Naive B cell (primary cell): ENCODE measurements at regions not wholly inside any gene's neighbourhood (a gene's known extent, or its start where the extent isn't known, plus 50 kb on each side); places are given as distances from the start of the nearest gene placed in this dataset.

Experiments
- ATAC-seq, 2 donors: fragments of 150-1000 bp; cut with Tn5 transposase; 2 replicates each; pipeline ENCODE4 v1.10.0; 2021; ENCODE audit warnings: low read depth in 2 of 2, mild to moderate bottlenecking in 2 of 2, moderate library complexity in 2 of 2
- DNase-seq: peaks from one replicate; pipeline ENCODE4 v3.0.0; 2022
- H3K27ac Mint-ChIP-seq, 6 donors: one replicate each; pipeline ENCODE4 v1.8.0; 2020 to 2022; ENCODE audit warnings: mild to moderate bottlenecking in 6 of 6, mixed read lengths in 6 of 6, moderate library complexity in 5 of 6, inconsistent platforms in 2 of 6
- H3K27me3 Mint-ChIP-seq, 3 donors: one replicate each; pipeline ENCODE4 v1.8.0; 2021 to 2022; ENCODE audit warnings: mixed read lengths in 3 of 3, mild to moderate bottlenecking in 1 of 3
- H3K36me3 Mint-ChIP-seq, 2 donors: one replicate each; pipeline ENCODE4 v1.8.0; 2020 to 2022; ENCODE audit warnings: mixed read lengths in 2 of 2, inconsistent platforms in 1 of 2, mild to moderate bottlenecking in 1 of 2
- H3K4me1 Mint-ChIP-seq, 3 donors: one replicate each; pipeline ENCODE4 v1.8.0; 2020 to 2022; ENCODE audit warnings: mixed read lengths in 3 of 3, inconsistent platforms in 1 of 3, mild to moderate bottlenecking in 1 of 3, moderate library complexity in 1 of 3
- H3K4me3 Mint-ChIP-seq, 8 donors: one replicate each; pipeline ENCODE4 v1.8.0; 2020 to 2022; ENCODE audit warnings: mild to moderate bottlenecking in 8 of 8, mixed read lengths in 8 of 8, moderate library complexity in 8 of 8, inconsistent platforms in 2 of 8
- H3K9me3 Mint-ChIP-seq, 7 donors: one replicate each; pipeline ENCODE4 v1.8.0; 2020 to 2022; ENCODE audit warnings: mixed read lengths in 7 of 7, mild to moderate bottlenecking in 5 of 7, inconsistent platforms in 2 of 7, moderate library complexity in 1 of 7

DNA sequence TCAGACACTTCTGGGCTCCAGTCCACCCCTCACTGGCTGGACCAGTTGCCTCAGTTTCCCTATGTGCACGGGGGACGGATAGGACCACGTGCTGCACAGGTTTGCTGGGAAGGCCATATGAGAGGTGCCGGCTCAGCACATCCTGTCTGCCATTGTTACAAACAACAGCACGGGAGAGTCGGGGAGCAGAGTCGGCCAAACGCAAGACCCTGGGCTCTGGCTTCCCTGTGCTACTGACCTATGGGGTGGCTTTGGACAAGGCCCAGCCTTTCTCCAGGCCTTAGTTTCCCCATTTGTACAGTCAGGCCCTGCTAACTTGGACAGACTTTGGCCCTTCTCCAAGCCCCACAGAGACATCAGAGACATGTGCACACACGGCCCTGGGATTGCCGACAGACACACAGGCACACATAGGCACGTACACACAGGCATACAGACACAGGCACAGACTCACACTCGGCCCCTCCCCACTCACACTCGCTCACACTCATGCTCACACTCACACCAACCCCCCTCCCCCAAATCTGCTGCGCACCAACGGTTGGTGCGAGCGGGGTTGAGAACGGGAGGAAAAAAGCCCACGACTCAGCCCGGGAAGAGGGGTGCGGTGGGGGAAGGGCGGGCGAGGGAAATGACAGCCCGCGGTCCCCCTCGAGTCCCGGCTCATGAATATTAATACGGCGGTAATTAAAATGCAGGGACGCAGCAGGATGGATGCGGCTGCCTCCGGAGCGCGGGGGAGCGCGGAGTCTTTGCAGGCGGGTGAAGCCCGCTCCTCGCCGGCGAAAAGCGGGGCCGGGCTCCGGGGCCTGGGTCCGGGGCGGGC is 133.0 kb downstream of the C9orf50 start:
- ATAC-seq (peak; percentile 21 to 26), DNase-seq (no peak)
- peaks cover 10 to 41% (median 29%) of the 10 kb centered on the region in 3 donors for H3K27me3 Mint-ChIP-seq
- no peaks in the 10 kb centered on the region for H3K9me3 Mint-ChIP-seq
- H3K27ac Mint-ChIP-seq, result peak overlapping the region in 5 of 6 donors; percentile 44 to 91 (median 88)
- peaks cover 0 to 6% of the 10 kb centered on the region in 2 donors for H3K36me3 Mint-ChIP-seq
- H3K4me1 Mint-ChIP-seq, result peaks cover 23 to 33% (median 33%) of the 10 kb centered on the region in 3 donors
- H3K4me3 Mint-ChIP-seq, result peak overlapping the region; percentile 81 to 92 (median 90)

DNA sequence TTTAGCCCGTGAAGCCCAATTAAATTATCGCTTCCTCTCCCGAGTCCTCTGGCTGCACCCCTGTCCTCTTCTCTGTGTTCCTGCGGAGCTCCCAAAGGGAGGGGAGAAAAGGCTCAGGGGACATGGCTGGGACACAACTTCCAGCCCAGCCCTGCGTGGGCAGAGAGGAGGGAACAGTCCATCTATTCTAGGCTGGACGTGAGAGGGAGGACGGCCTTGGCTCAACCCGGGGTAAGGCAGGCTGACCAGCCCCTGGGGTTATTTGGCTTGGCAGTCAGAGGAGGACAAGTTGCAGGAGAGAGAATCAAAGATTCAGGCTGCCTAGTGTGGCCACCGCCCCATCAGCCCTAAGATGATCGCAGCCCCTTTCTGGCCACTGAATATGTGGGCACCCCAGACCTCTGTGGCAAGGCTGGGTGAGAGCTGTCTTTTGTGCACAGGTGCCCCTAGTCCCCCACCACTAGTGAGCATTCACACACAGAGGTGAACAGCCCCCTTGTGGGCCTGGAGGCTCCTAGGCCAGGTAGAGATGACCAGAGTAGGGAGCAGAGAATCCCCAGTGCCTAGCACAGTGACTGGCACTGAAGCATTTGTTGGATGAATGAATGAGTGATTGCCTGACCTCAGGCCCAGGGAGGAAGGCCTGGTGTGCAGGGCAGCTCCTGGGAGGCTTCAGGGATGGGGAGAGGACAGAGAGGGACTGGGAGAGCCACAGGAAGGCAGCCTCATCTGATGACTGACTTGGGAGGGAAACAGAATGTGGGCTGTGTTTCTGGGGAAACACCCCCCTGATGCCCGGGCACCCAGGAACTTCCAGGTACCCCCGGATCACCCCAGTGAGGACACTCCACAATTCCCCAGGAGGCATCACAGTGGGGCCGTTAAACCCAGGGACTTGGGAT is 133.9 kb downstream of the C9orf50 start:
- Mint-ChIP-seq H3K27me3 (peaks cover 10 to 36% (median 24%) of the 10 kb centered on the region in 3 donors), H3K4me1 (peaks cover 23 to 33% (median 33%) of the 10 kb centered on the region in 3 donors), H3K36me3 (peaks cover 0 to 6% of the 10 kb centered on the region in 2 donors), H3K9me3 (no peaks in the 10 kb centered on the region), H3K4me3 (peak overlapping the region; percentile 57 to 92 (median 82)), H3K27ac (peak overlapping the region in 5 of 6 donors; percentile 70 to 95 (median 88))
- ATAC-seq (no peak), DNase-seq (no peak)

DNA sequence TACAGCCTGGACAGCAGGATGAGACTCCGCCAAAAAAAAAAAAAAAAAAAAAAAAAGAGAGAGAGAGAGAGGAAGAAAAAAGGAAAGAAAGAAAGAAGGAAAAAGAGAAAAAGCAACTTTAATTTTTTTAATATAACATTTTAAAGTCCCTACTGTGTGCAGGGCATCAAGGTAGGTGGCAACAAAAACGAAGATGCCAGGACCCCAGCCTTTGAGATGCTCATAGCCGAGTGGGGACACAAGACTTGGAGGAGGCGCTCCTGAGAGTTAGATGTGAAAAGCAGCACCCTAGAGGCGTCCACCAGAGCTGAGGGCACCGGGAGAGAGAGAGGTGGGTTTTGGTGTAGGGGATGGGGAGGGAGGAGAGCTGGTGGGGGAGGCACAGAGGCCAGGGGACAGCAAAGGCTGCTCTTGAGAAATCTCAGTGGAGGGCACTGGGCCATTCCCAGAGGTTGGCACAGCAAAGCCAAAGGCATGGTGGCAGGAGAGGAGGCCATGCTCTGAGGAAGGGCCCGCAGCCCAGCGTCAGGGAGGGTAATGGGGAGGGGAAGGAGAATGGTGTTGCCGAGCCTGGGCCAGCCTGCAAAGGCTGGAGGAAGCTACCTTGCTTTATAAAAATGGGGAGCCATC is 135.6 kb downstream of the C9orf50 start:
- H3K27me3 Mint-ChIP-seq, result peaks cover 20 to 35% (median 27%) of the 10 kb centered on the region in 3 donors
- peaks cover 19 to 31% (median 28%) of the 10 kb centered on the region in 3 donors for H3K4me1 Mint-ChIP-seq
- no peak for DNase-seq
- peaks cover 0 to 6% of the 10 kb centered on the region in 2 donors for H3K36me3 Mint-ChIP-seq
- ATAC-seq, result no peak
- H3K27ac Mint-ChIP-seq, result peak overlapping the region in 4 of 6 donors; percentile 38 to 87 (median 53)
- peak overlapping the region in 2 of 8 donors; percentile 63 to 91 for H3K4me3 Mint-ChIP-seq
- no peaks in the 10 kb centered on the region for H3K9me3 Mint-ChIP-seq

DNA sequence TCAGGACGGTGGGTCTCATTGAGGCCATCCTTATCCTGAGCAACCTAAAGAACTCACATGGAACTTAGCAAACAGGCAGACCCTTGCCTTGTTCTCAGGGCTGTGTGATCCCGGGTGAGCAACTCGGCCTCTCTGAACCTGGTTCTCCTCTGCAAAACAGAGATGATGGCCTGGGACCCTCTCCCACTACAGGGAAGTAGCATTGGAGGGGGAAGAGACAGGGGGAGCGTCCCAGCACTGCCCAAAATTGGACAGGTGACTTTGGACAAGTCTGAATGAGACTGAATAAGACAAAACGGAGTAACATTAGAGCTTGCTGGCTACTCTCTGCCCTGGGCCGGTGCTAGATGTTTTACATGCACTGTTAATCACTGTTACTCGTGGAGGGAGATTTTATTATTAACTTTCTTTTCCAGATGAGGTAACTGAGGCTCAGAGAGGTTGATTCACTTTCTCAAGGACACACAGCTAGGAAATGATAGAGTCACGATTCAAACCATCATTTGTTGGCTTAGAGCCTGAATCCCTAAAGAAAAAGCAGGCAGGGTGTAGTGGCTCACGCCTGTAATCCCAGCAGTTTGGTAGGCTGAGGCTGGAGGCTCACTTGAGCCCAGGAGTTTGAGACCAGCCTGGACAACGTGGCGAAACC is 136.4 kb downstream of the C9orf50 start:
- no peaks in the 10 kb centered on the region for H3K9me3 Mint-ChIP-seq
- peaks cover 17 to 28% (median 26%) of the 10 kb centered on the region in 3 donors for H3K4me1 Mint-ChIP-seq
- peak overlapping the region in 5 of 6 donors; percentile 39 to 82 (median 64) for H3K27ac Mint-ChIP-seq
- H3K4me3 Mint-ChIP-seq, result peak overlapping the region in 5 of 8 donors; percentile 37 to 69 (median 51)
- ATAC-seq, result no peak
- H3K27me3 Mint-ChIP-seq, result peaks cover 26 to 33% (median 28%) of the 10 kb centered on the region in 3 donors
- DNase-seq, result no peak
- peaks cover 0 to 6% of the 10 kb centered on the region in 2 donors for H3K36me3 Mint-ChIP-seq

DNA sequence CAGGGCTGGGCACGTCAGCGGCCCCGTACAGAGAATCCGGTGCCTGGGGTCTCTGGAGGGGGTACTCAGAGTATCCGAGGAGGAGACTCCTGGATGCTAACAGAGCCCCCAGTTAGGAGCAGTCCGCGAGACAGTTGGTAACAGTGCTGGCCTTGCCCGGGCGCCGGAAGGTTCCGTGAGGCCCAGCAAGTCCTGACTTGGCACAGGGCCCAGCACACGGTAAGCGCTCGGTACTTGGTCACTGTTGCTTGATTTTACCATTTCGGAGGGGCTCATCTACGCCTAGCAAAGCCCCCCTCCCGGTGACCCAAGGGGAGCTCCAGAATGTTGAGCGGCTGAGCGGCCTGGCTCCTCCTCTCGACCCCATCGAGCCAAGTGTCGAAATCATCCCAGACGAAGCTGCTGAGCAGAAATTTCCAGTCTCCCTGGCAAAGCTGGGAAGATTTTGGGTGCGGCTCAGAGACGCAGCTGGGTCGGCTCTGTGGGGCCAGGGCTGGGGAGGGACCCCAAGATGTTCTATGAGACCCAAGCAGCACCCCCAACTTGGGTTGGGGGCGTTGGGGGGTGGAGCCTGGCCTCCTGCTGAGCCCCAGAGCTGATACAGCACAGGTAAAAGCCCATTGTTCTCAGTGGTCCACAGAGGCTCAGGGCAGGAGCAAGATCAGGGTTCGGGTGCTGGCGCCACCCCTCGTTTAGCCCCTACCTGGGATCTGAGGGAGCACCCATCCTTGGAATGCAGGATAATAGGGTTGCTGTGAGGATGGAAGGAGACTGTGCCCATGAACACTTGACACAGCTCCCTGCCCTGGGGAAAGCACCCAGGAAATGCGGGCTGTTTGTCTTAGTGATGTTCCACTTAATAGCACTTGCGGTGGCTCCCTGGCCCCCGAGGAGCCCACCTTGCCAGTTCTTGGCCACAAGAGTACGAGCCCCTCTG is 137.2 kb downstream of the C9orf50 start:
- ATAC-seq, result peak; percentile 16 to 17
- Mint-ChIP-seq H3K36me3 (peaks cover 0 to 6% of the 10 kb centered on the region in 2 donors), H3K4me1 (peaks cover 13 to 24% (median 22%) of the 10 kb centered on the region in 3 donors), H3K27me3 (peaks cover 30 to 40% (median 34%) of the 10 kb centered on the region in 3 donors), H3K4me3 (peak overlapping the region in 7 of 8 donors; percentile 51 to 73 (median 69)), H3K27ac (peak overlapping the region in 5 of 6 donors; percentile 24 to 79 (median 64)), H3K9me3 (no peaks in the 10 kb centered on the region)
- peak; percentile 32 for DNase-seq

DNA sequence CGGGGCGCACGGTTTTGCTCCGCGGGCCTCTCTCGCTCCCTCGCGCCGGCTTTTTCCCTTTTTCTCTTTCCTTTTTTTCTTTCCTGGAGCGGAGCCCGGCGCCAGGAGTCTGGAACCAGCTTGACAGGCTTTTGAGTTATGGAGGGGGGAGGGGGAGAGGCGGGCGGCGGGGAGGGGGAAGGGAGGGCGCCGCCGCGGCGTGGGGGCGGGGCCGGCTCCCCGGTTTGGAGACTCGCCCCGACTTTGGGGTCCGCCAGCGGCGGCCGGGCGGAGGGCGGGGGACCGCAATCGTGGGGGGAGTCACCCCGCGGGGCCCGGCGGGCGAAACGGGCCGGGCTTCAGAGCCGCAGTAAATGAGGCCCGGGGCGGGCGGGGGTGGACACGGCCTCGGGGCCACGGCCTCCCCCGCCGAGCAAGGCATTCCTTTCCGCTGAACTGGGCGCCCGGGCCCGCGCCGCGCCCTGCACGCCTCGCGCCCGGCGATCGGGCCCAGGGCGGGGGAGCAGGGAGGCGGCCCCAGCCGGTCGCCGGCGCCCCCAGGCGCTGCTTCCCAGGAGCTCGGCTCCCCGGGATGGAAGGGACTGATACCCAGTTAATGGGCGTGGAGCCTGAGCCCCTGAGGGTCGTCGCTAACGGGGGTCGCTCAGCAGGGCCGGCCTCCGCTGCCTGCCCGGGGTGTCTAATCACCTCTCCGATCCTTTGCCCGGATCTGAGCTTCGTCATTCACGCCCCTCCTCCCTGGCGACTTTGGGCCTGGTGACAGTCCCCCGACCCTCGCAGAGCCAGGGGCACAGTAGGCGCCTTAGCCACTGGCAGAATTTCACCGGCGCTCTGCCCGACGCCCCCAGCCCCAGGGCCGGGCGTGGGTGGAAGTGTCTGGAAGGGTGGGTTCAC is 138.1 kb downstream of the C9orf50 start:
- H3K4me1 Mint-ChIP-seq, result peaks cover 9 to 18% (median 18%) of the 10 kb centered on the region in 3 donors
- DNase-seq, result peak; percentile 19
- H3K27ac Mint-ChIP-seq, result peak overlapping the region in 2 of 6 donors; percentile 24 to 47
- H3K4me3 Mint-ChIP-seq, result peak overlapping the region; percentile 51 to 71 (median 68)
- H3K27me3 Mint-ChIP-seq, result peaks cover 37 to 46% (median 41%) of the 10 kb centered on the region in 3 donors
- peaks cover 0 to 6% of the 10 kb centered on the region in 2 donors for H3K36me3 Mint-ChIP-seq
- H3K9me3 Mint-ChIP-seq, result no peaks in the 10 kb centered on the region
- ATAC-seq, result peak; percentile 31 to 42

DNA sequence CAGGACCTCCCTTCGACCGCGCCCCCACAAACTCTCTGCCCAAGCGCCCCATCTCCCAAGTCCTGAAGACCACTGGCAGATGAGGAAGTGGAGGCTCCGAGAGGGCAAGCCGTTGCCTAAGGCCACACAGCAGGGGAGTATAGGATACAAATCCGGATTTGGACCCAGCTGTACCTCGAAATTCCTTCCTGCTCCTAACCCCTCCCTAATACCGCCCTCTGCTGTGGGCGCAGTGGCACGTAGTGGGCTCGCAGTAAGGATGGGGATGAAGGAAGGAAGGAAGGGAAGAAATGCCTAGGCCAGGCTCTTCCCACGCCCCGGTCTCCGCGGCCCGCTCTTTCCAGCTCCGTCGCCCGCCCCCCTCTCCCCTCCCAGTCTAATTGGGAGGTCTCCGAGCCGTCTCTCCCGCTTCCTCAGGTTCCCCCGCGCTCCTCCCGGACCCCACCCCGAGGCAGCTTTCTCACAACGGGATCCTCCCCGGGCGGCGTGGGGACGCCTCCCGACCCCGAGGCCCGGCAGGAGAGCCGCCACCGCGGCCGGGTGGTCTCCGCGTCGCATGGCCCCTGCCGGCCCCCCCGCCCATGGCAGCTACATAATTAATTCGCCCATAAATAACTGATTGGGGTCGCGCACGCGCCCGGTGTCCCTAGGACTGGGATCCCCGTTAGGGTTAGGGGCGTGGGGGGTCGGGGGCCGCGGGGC is 138.9 kb downstream of the C9orf50 start:
- Mint-ChIP-seq H3K36me3 (peaks cover 0 to 6% of the 10 kb centered on the region in 2 donors), H3K9me3 (no peaks in the 10 kb centered on the region), H3K4me1 (peaks cover 4 to 16% (median 13%) of the 10 kb centered on the region in 3 donors), H3K27me3 (peaks cover 40 to 48% (median 44%) of the 10 kb centered on the region in 3 donors), H3K4me3 (peak overlapping the region; percentile 9 to 89 (median 64)), H3K27ac (peak overlapping the region in 1 of 6 donors; percentile 45)
- no peak for ATAC-seq
- DNase-seq, result no peak

DNA sequence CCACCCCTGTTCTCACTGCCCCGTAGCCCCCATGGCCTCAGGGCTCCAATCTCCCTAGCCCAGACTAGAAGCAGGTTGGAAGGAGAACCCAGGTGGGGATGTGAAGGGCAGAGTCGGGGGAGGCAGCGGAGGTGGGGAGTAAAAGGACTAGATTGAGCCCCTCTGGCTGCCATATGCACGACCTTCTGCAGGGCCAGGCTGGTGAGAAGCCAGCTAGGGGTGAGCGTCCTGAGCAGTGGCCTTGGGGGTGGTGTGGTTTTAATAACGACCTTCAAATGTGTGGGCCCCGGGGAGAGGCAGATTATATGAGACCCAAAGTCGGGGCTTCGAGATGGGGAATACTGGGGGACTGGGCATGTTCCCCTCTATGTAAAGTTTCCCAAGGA is 139.5 kb downstream of the C9orf50 start:
- ATAC-seq (no peak), DNase-seq (no peak)
- H3K27me3 Mint-ChIP-seq, result peaks cover 40 to 48% (median 40%) of the 10 kb centered on the region in 3 donors
- H3K9me3 Mint-ChIP-seq, result no peaks in the 10 kb centered on the region
- H3K27ac Mint-ChIP-seq, result peak overlapping the region in 2 of 6 donors; percentile 45 to 69
- H3K36me3 Mint-ChIP-seq, result peaks cover 0 to 6% of the 10 kb centered on the region in 2 donors
- peaks cover 4 to 16% (median 13%) of the 10 kb centered on the region in 3 donors for H3K4me1 Mint-ChIP-seq
- peak overlapping the region; percentile 17 to 89 (median 69) for H3K4me3 Mint-ChIP-seq

DNA sequence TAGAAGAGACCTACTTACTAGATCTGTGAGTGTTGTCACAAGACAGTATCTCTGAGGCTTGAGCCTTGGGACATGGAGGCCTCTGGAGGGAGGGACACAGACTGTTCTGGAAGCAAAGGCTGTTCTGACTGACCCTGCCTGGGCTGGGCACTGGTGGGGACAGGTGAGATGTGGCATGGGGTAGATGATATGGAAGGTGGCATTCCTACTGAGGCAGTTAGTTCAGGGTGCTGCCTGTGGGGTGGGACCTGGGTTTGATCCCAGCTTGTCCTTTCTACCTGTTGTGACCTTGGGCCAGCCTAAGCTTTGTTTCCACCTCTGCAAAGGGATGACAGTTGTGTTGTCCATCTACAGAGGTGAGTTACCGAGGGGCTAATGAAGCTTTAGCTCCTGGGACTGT is 140.2 kb downstream of the C9orf50 start:
- DNase-seq, result no peak

DNA sequence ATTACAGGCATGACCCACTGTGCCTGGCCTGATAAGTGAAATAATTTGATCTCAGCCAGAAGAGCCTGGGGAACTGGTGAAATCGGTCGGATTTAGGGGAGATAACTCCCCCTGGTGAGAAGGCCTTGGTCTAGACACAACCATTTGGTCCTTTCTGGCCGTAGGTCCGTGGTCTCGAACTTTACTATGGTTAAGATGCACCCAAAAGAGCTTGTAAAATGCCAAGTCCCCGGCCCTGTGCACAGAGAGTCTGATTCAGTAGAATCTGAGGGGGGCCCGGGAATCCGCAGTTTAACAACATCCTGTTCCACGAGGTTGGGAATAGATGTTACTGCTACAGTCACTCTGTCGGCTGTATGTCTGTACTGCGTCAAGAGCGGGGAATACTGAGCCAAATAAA is 140.7 kb downstream of the C9orf50 start:
- Mint-ChIP-seq H3K36me3 (peaks cover 0 to 6% of the 10 kb centered on the region in 2 donors), H3K4me1 (peaks cover 4 to 16% (median 13%) of the 10 kb centered on the region in 3 donors), H3K4me3 (peak overlapping the region in 2 of 8 donors; percentile 0 to 40), H3K9me3 (peaks cover 0 to 3% (median 0%) of the 10 kb centered on the region in 7 donors), H3K27me3 (peaks cover 40 to 51% (median 40%) of the 10 kb centered on the region in 3 donors), H3K27ac (no peak overlapping the region)
- ATAC-seq (no peak), DNase-seq (no peak)

More for the DNA sequence above, 140.2 kb downstream of the C9orf50 start:
- Mint-ChIP-seq H3K27ac (no peak overlapping the region), H3K36me3 (peaks cover 0 to 6% of the 10 kb centered on the region in 2 donors), H3K4me3 (peak overlapping the region in 4 of 8 donors; percentile 17 to 79 (median 38)), H3K4me1 (peaks cover 4 to 16% (median 13%) of the 10 kb centered on the region in 3 donors), H3K9me3 (no peaks in the 10 kb centered on the region), H3K27me3 (peaks cover 40 to 48% (median 40%) of the 10 kb centered on the region in 3 donors)
- no peak for ATAC-seq
